ENCODE measurements at regions not wholly inside any gene's neighbourhood (a gene's known extent, or its start where the extent isn't known, plus 50 kb on each side); places are given as distances from the start of the nearest gene placed in this dataset.

- no peak overlapping the region for H3K4me3 Mint-ChIP-seq
- H3K4me1 Mint-ChIP-seq: no peaks in the 10 kb centered on the region
- DNase-seq: no peak
- H3K27me3 Mint-ChIP-seq: peaks cover 7% of the 10 kb centered on the region
- H3K27ac Mint-ChIP-seq: no peak overlapping the region
- no peak for ATAC-seq
- intact Hi-C loops (cut with DNase I, micrococcal nuclease): no loop called here
- CTCF ChIA-PET: interaction anchor here (0.6 kb wide), 1 partner anchor 266 kb away, joined by 3 read pairs; no protein-coding TSS in a partner anchor
- H3K9me3 Mint-ChIP-seq (ENCODE audit: low read depth): no peaks in the 10 kb centered on the region
- POLR2A ChIA-PET: no interaction called here
- no peaks in the 10 kb centered on the region for H3K36me3 Mint-ChIP-seq (ENCODE audit: low read depth)
These were observed 201.3 kb upstream of the CHD6 start for GRCh38 chr20:41819436-41819835.

GRCh38 chr20:41818991-41819390, 200.8 kb upstream of the CHD6 start:
- H3K27ac Mint-ChIP-seq: no peak overlapping the region
- DNase-seq: no peak
- no peaks in the 10 kb centered on the region for H3K4me1 Mint-ChIP-seq
- ChIA-PET CTCF (no interaction called here), POLR2A (no interaction called here)
- H3K36me3 Mint-ChIP-seq (ENCODE audit: low read depth): no peaks in the 10 kb centered on the region
- intact Hi-C loops (cut with DNase I, micrococcal nuclease): no loop called here
- H3K27me3 Mint-ChIP-seq: peaks cover 7% of the 10 kb centered on the region
- H3K4me3 Mint-ChIP-seq: no peak overlapping the region
- ATAC-seq: no peak
- H3K9me3 Mint-ChIP-seq (ENCODE audit: low read depth): no peaks in the 10 kb centered on the region

GRCh38 chr20:41818369-41818768, 200.2 kb upstream of the CHD6 start:
- CTCF ChIA-PET: no interaction called here
- no peaks in the 10 kb centered on the region for H3K4me1 Mint-ChIP-seq
- H3K9me3 Mint-ChIP-seq (ENCODE audit: low read depth): no peaks in the 10 kb centered on the region
- intact Hi-C loops (cut with DNase I, micrococcal nuclease): no loop called here
- no peak for DNase-seq
- H3K4me3 Mint-ChIP-seq: no peak overlapping the region
- H3K27ac Mint-ChIP-seq: no peak overlapping the region
- no peak for ATAC-seq
- POLR2A ChIA-PET: no interaction called here
- no peaks in the 10 kb centered on the region for H3K36me3 Mint-ChIP-seq (ENCODE audit: low read depth)
- peaks cover 9% of the 10 kb centered on the region for H3K27me3 Mint-ChIP-seq

- ChIA-PET POLR2A (no interaction called here), CTCF (no interaction called here)
- H3K36me3 Mint-ChIP-seq (ENCODE audit: low read depth): peaks cover 2% of the 10 kb centered on the region
- intact Hi-C loops (cut with DNase I, micrococcal nuclease): no loop called here
- H3K27ac Mint-ChIP-seq: no peak overlapping the region
- DNase-seq: no peak
- H3K9me3 Mint-ChIP-seq (ENCODE audit: low read depth): peaks cover 12% of the 10 kb centered on the region
- H3K4me3 Mint-ChIP-seq: no peak overlapping the region
- peaks cover 9% of the 10 kb centered on the region for H3K27me3 Mint-ChIP-seq
- no peak for ATAC-seq
- no peaks in the 10 kb centered on the region for H3K4me1 Mint-ChIP-seq
These were observed 193.3 kb upstream of the CHD6 start for GRCh38 chr20:41811456-41811855.

- H3K36me3 Mint-ChIP-seq (ENCODE audit: low read depth): no peaks in the 10 kb centered on the region
- H3K9me3 Mint-ChIP-seq (ENCODE audit: low read depth): no peaks in the 10 kb centered on the region
- no peaks in the 10 kb centered on the region for H3K27me3 Mint-ChIP-seq
- ATAC-seq: no peak
- no peaks in the 10 kb centered on the region for H3K4me1 Mint-ChIP-seq
- intact Hi-C loops (cut with DNase I, micrococcal nuclease): no loop called here
- CTCF ChIA-PET: no interaction called here
- H3K27ac Mint-ChIP-seq: no peak overlapping the region
- no peak for DNase-seq
- POLR2A ChIA-PET: no interaction called here
- no peak overlapping the region for H3K4me3 Mint-ChIP-seq
These were observed 181.9 kb upstream of the CHD6 start for GRCh38 chr20:41800040-41800439.

- H3K27ac Mint-ChIP-seq: no peak overlapping the region
- H3K4me3 Mint-ChIP-seq: no peak overlapping the region
These were observed 180.8 kb upstream of the CHD6 start for GRCh38 chr20:41798930-41799502.

GRCh38 chr20:41786158-41786557, 168.0 kb upstream of the CHD6 start:
- Mint-ChIP-seq H3K9me3 (ENCODE audit: low read depth) (no peaks in the 10 kb centered on the region), H3K27ac (no peak overlapping the region), H3K4me3 (no peak overlapping the region), H3K36me3 (ENCODE audit: low read depth) (no peaks in the 10 kb centered on the region), H3K4me1 (no peaks in the 10 kb centered on the region), H3K27me3 (peaks cover 10% of the 10 kb centered on the region)
- ATAC-seq (no peak), DNase-seq (no peak)
- intact Hi-C loops (cut with DNase I, micrococcal nuclease): no loop called here
- CTCF ChIA-PET: interaction anchor here (0.7 to 1.0 kb wide), 3 partner anchors 44 to 1231 kb away, joined by 3 read pairs; no protein-coding TSS in a partner anchor
- POLR2A ChIA-PET: no interaction called here

More at GRCh38 chr20:41798930-41799502, 180.8 kb upstream of the CHD6 start:
- no peaks in the 10 kb centered on the region for H3K4me1 Mint-ChIP-seq
- no peaks in the 10 kb centered on the region for H3K9me3 Mint-ChIP-seq (ENCODE audit: low read depth)
- DNase-seq (no peak), ATAC-seq (no peak)
- no peaks in the 10 kb centered on the region for H3K36me3 Mint-ChIP-seq (ENCODE audit: low read depth)
- ChIA-PET CTCF (interaction anchor here (0.9 kb wide), 1 partner anchor 61 kb away, joined by 3 read pairs; no protein-coding TSS in a partner anchor), POLR2A (no interaction called here)
- intact Hi-C loops (cut with DNase I, micrococcal nuclease): no loop called here
- H3K27me3 Mint-ChIP-seq: no peaks in the 10 kb centered on the region

- DNase-seq: no peak
- no peak overlapping the region for H3K27ac Mint-ChIP-seq
- intact Hi-C loops (cut with DNase I, micrococcal nuclease): no loop called here
- CTCF ChIA-PET: no interaction called here
- no peaks in the 10 kb centered on the region for H3K9me3 Mint-ChIP-seq (ENCODE audit: low read depth)
- ATAC-seq: no peak
- H3K27me3 Mint-ChIP-seq: peaks cover 7% of the 10 kb centered on the region
- H3K36me3 Mint-ChIP-seq (ENCODE audit: low read depth): no peaks in the 10 kb centered on the region
- no peaks in the 10 kb centered on the region for H3K4me1 Mint-ChIP-seq
- POLR2A ChIA-PET: no interaction called here
- H3K4me3 Mint-ChIP-seq: no peak overlapping the region
These were observed 166.2 kb upstream of the CHD6 start for GRCh38 chr20:41784209-41784958.

GRCh38 chr20:41783423-41784208, 165.4 kb upstream of the CHD6 start:
- no peak overlapping the region for H3K27ac Mint-ChIP-seq
- ChIA-PET POLR2A (no interaction called here), CTCF (no interaction called here)
- no peaks in the 10 kb centered on the region for H3K4me1 Mint-ChIP-seq
- DNase-seq (no peak), ATAC-seq (no peak)
- no peaks in the 10 kb centered on the region for H3K9me3 Mint-ChIP-seq (ENCODE audit: low read depth)
- H3K36me3 Mint-ChIP-seq (ENCODE audit: low read depth): no peaks in the 10 kb centered on the region
- intact Hi-C loops (cut with DNase I, micrococcal nuclease): no loop called here
- H3K4me3 Mint-ChIP-seq: no peak overlapping the region
- peaks cover 8% of the 10 kb centered on the region for H3K27me3 Mint-ChIP-seq

- ChIA-PET POLR2A (no interaction called here), CTCF (no interaction called here)
- no peak for ATAC-seq
- DNase-seq: no peak
- Mint-ChIP-seq H3K27me3 (peaks cover 10% of the 10 kb centered on the region), H3K36me3 (ENCODE audit: low read depth) (no peaks in the 10 kb centered on the region), H3K4me3 (no peak overlapping the region), H3K9me3 (ENCODE audit: low read depth) (no peaks in the 10 kb centered on the region), H3K27ac (no peak overlapping the region), H3K4me1 (no peaks in the 10 kb centered on the region)
- intact Hi-C loops (cut with DNase I, micrococcal nuclease): no loop called here
These were observed 164.7 kb upstream of the CHD6 start for GRCh38 chr20:41782730-41783406.

- Mint-ChIP-seq H3K4me3 (no peak overlapping the region), H3K27me3 (peaks cover 10% of the 10 kb centered on the region), H3K4me1 (no peaks in the 10 kb centered on the region), H3K9me3 (ENCODE audit: low read depth) (no peaks in the 10 kb centered on the region), H3K27ac (no peak overlapping the region), H3K36me3 (ENCODE audit: low read depth) (no peaks in the 10 kb centered on the region)
- no peak for ATAC-seq
- intact Hi-C loops (cut with DNase I, micrococcal nuclease): no loop called here
- ChIA-PET POLR2A (no interaction called here), CTCF (no interaction called here)
- DNase-seq: no peak
These were observed 164.1 kb upstream of the CHD6 start for GRCh38 chr20:41782255-41782654.
